HCT116 (cell line): ENCODE measurements at regions not wholly inside any gene's neighbourhood (a gene's known extent, or its start where the extent isn't known, plus 50 kb on each side); places are given as distances from the start of the nearest gene placed in this dataset.

Experiments used
- ATAC-seq: fragments of 200-7000 bp; cut with Tn5 transposase; 2 replicates; pipeline ENCODE4 v1.9.1; 2020; ENCODE audit warnings: mild to moderate bottlenecking, moderate library complexity
- BruUV-seq: library from RNA; stranded (reverse); fragments of 400-500 nt; replicated peaks from 2 replicates; lab custom pipeline; 2021; lab: Mats Ljungman, UMichigan
- CTCF ChIA-PET: fragments of 300-600 bp; sonication (Branson Sonifier 250); formaldehyde crosslinking; loops from one replicate; lab custom pipeline; 2021; ENCODE audit warnings: antibody characterized with exemption; lab: Charles Lee
- POLR2A ChIA-PET: fragments of 300-600, 350-600 bp; sonication (Branson Sonifier 250); formaldehyde crosslinking; loops from one replicate; lab custom pipeline; 2021; ENCODE audit warnings: antibody characterized with exemption; lab: Charles Lee
- RAD21 ChIA-PET, 2 experiments: fragments of 300-600 bp; sonication (Branson Sonifier 250); formaldehyde crosslinking; loops; one replicate each; lab custom pipeline; 2023; ENCODE audit warnings: low total read pairs in 2 of 2; ENCODE audit not compliant: uncharacterized antibody in 2 of 2, unreplicated experiment in 2 of 2, low non-redundant PET in 1 of 2; lab: Charles Lee
- DNase-seq: peaks from one replicate; pipeline ENCODE4 v3.0.0-alpha.2; 2010; ENCODE audit warnings: low read depth, low spot score
- H2AFZ ChIP-seq: fragments of 200-600 bp; shearing (Covaris generic), sonication (generic); 2 replicates; pipeline ENCODE4 v1.6.1; 2017; ENCODE audit warnings: low read depth, mixed run types, mixed read lengths, antibody characterized with exemption, low read length; ENCODE audit not compliant: poor library complexity, severe bottlenecking
- H3K27ac ChIP-seq: 2 replicates; pipeline ENCODE4 v1.5.1; 2012; ENCODE audit warnings: low read depth, low read length
- H3K27me3 ChIP-seq: fragments of 200-600 bp; sonication (generic); 2 replicates; pipeline ENCODE4 v1.6.1; 2016; ENCODE audit warnings: mixed run types, low read length, mixed read lengths; ENCODE audit not compliant: insufficient read depth
- H3K36me3 ChIP-seq, 2 experiments: fragments of 200-500 bp in 1 of 2; fragments of 200-600 bp in 1 of 2; sonication (Bioruptor generic) in 1 of 2; sonication (generic) in 1 of 2; 2 replicates each; pipeline versions ENCODE4 v1.5.1 to v1.6.1; 2014 to 2016; ENCODE audit warnings: low read length in 2 of 2, inconsistent platforms in 1 of 2, mixed read lengths in 1 of 2, mixed run types in 1 of 2; ENCODE audit not compliant: insufficient read depth in 2 of 2, control insufficient read depth in 1 of 2
- H3K4me1 ChIP-seq, 2 experiments: fragments of 200-600 bp in 1 of 2; sonication (generic) in 1 of 2; 2 replicates each; pipeline versions ENCODE4 v1.5.1 to v1.6.1; 2012 to 2017; ENCODE audit warnings: low read length in 2 of 2, inconsistent platforms in 1 of 2, mild to moderate bottlenecking in 1 of 2, mixed read lengths in 1 of 2, mixed run types in 1 of 2, moderate library complexity in 1 of 2; ENCODE audit not compliant: insufficient read depth in 2 of 2, control insufficient read depth in 1 of 2
- H3K4me2 ChIP-seq: fragments of 200-600 bp; sonication (generic); 2 replicates; pipeline ENCODE4 v1.6.1; 2017; ENCODE audit warnings: mixed run types, low read length, mixed read lengths
- H3K4me3 ChIP-seq, 2 experiments: fragments of 200-600 bp in 1 of 2; sonication (generic) in 1 of 2; replicated peaks in 1 of 2; 2 replicates each; pipeline ENCODE4 v1.5.1; 2011 to 2016; ENCODE audit warnings: low read length in 2 of 2, control low read depth in 1 of 2, low read depth in 1 of 2, mild to moderate bottlenecking in 1 of 2, mixed read lengths in 1 of 2, mixed run types in 1 of 2
- H3K79me2 ChIP-seq: fragments of 200-600 bp; sonication (generic); 2 replicates; pipeline ENCODE4 v1.6.1; 2017; ENCODE audit warnings: mild to moderate bottlenecking, mixed run types, low read length, moderate library complexity, mixed read lengths; ENCODE audit not compliant: insufficient read depth
- H3K9ac ChIP-seq: fragments of 200-600 bp; sonication (generic); 2 replicates; pipeline ENCODE4 v1.6.1; 2016; ENCODE audit warnings: low read length, mixed read lengths
- H3K9me2 ChIP-seq: fragments of 200-600 bp; sonication (generic), shearing (Covaris generic); 2 replicates; pipeline ENCODE4 v1.6.1; 2017; ENCODE audit warnings: mixed run types, mild to moderate bottlenecking, moderate library complexity; ENCODE audit not compliant: insufficient read depth
- H3K9me3 ChIP-seq, 2 experiments: fragments of 200-500 bp in 1 of 2; fragments of 200-600 bp in 1 of 2; sonication (Bioruptor generic) in 1 of 2; sonication (generic) in 1 of 2; 2 replicates each; pipeline ENCODE4 v1.6.1; 2014 to 2017; ENCODE audit warnings: low read length in 2 of 2, mixed read lengths in 2 of 2, inconsistent platforms in 1 of 2, low read depth in 1 of 2, mild to moderate bottlenecking in 1 of 2, mixed run types in 1 of 2, moderate library complexity in 1 of 2; ENCODE audit not compliant: control insufficient read depth in 1 of 2, insufficient read depth in 1 of 2
- H4K20me1 ChIP-seq: fragments of 200-600 bp; sonication (generic), shearing (Covaris generic); 2 replicates; pipeline ENCODE4 v1.6.1; 2017; ENCODE audit warnings: mixed run types, mild to moderate bottlenecking, moderate library complexity; ENCODE audit not compliant: insufficient read depth
- ATF3 ChIP-seq: IDR thresholded peaks from 2 replicates; pipeline ENCODE4 v1.6.1; 2012
- CBX3 ChIP-seq: IDR thresholded peaks from 2 replicates; pipeline ENCODE4 v1.6.1; 2012; ENCODE audit warnings: low read depth
- CTCF ChIP-seq, 3 experiments: fragments of 200-600 bp in 1 of 3; sonication (generic) in 1 of 3; IDR thresholded peaks in 2 of 3; conservative IDR thresholded peaks in 1 of 3; 2 replicates each; pipeline ENCODE4 v1.5.1; 2012 to 2017; ENCODE audit warnings: low read depth in 2 of 3, low read length in 2 of 3, antibody characterized with exemption in 1 of 3, borderline replicate concordance in 1 of 3, control low read depth in 1 of 3, mild to moderate bottlenecking in 1 of 3, mixed read lengths in 1 of 3, mixed run types in 1 of 3, moderate library complexity in 1 of 3; ENCODE audit not compliant: insufficient read depth in 1 of 3
- EGR1 ChIP-seq: IDR thresholded peaks from 2 replicates; pipeline ENCODE4 v1.6.1; 2012; ENCODE audit warnings: low read depth
- EZH2phosphoT487 ChIP-seq: fragments of 200-600 bp; IDR thresholded peaks from 2 replicates; pipeline ENCODE4 v1.6.1; 2018; ENCODE audit warnings: antibody characterized with exemption, borderline replicate concordance
- POLR2A ChIP-seq: IDR thresholded peaks from 2 replicates; pipeline ENCODE4 v1.7.0; 2011; ENCODE audit warnings: borderline replicate concordance; ENCODE audit not compliant: insufficient read depth, insufficient read length; ENCODE audit errors: extremely low read depth
- RAD21 ChIP-seq: IDR thresholded peaks from 2 replicates; pipeline ENCODE4 v1.6.1; 2012; ENCODE audit warnings: low read depth, mild to moderate bottlenecking
- SIN3A ChIP-seq: IDR thresholded peaks from 2 replicates; pipeline ENCODE4 v1.6.1; 2012; ENCODE audit warnings: low read depth
- YY1 ChIP-seq: IDR thresholded peaks from 2 replicates; pipeline ENCODE4 v1.6.1; 2011; ENCODE audit warnings: low read length, low read depth, moderate library complexity, mild to moderate bottlenecking; ENCODE audit not compliant: insufficient replicate concordance; ENCODE audit errors: extremely low read depth
- ZNF274 ChIP-seq: fragments of 200-500 bp; sonication (Bioruptor generic); IDR thresholded peaks from 2 replicates; pipeline ENCODE4 v1.6.1; 2014; ENCODE audit warnings: mild to moderate bottlenecking, low read depth, low read length, inconsistent platforms
- intact Hi-C: fragments of 100-400 bp; cut with micrococcal nuclease; formaldehyde crosslinking; loops from 2 replicates; pipeline ENCODE4 v1.10.0; 2022

GRCh38 chr6:139744891-139745290 lies 370.4 kb upstream of the CITED2 start:
- H3K9me3 ChIP-seq = no peaks in the 10 kb centered on the region
- peaks cover 0 to 12% of the 10 kb centered on the region in 2 experiments; a peak in 2 of 4 replicates for H3K4me1 ChIP-seq
- H2AFZ ChIP-seq = no peak overlapping the region
- H3K4me2 ChIP-seq = no peak overlapping the region
- H3K27ac ChIP-seq = no peak overlapping the region
- no peaks in the 10 kb centered on the region for H3K9me2 ChIP-seq
- H3K27me3 ChIP-seq = no peaks in the 10 kb centered on the region
- intact Hi-C loops = no loop called here
- no peak for DNase-seq
- no peak for TF ChIP-seq ATF3
- TF ChIP-seq ZNF274 = no peak
- TF ChIP-seq RAD21 = no peak
- no peak for TF ChIP-seq SIN3A
- no peak for TF ChIP-seq CBX3
- TF ChIP-seq EGR1 = no peak
- TF ChIP-seq EZH2phosphoT487 = no peak
- TF ChIP-seq CTCF (IDR thresholded peaks at IDR 0.05 in 2 of 3, conservative IDR thresholded peaks at IDR 0.05 in 1 of 3; ENCODE audit: borderline replicate concordance in 1 of 3, insufficient read depth in 1 of 3, low read depth in 2 of 3, low read length in 2 of 3) = no peak
- TF ChIP-seq YY1 = no peak
- TF ChIP-seq POLR2A = no peak
- H3K36me3 ChIP-seq = no peaks in the 10 kb centered on the region
- H4K20me1 ChIP-seq = no peaks in the 10 kb centered on the region
- H3K4me3 ChIP-seq = no peak overlapping the region
- no peaks in the 10 kb centered on the region for H3K79me2 ChIP-seq
- no peak for ATAC-seq
- H3K9ac ChIP-seq = no peak overlapping the region
- CTCF ChIA-PET = no interaction called here
- POLR2A ChIA-PET = no interaction called here
- RAD21 ChIA-PET = no interaction called here
- BruUV-seq = no TSS peak
